Osteocyte (in vitro differentiated cells): ENCODE measurements at regions not wholly inside any gene's neighbourhood (a gene's known extent, or its start where the extent isn't known, plus 50 kb on each side); places are given as distances from the start of the nearest gene placed in this dataset.

Experiments used
- DNase-seq: peaks from one replicate; pipeline ENCODE4 v3.0.0; 2021; ENCODE audit warnings: mixed read lengths; ENCODE audit not compliant: unreplicated experiment; ENCODE audit errors: extremely low spot score
- H3K27ac Mint-ChIP-seq: one replicate; pipeline ENCODE4 v1.8.0; 2021; ENCODE audit warnings: mild to moderate bottlenecking, mixed read lengths; ENCODE audit not compliant: unreplicated experiment
- H3K27me3 Mint-ChIP-seq: one replicate; pipeline ENCODE4 v1.8.0; 2021; ENCODE audit warnings: mixed read lengths; ENCODE audit not compliant: unreplicated experiment
- H3K36me3 Mint-ChIP-seq: one replicate; pipeline ENCODE4 v1.8.0; 2021; ENCODE audit warnings: mixed read lengths; ENCODE audit not compliant: unreplicated experiment
- H3K4me1 Mint-ChIP-seq: one replicate; pipeline ENCODE4 v1.8.0; 2021; ENCODE audit warnings: mixed read lengths; ENCODE audit not compliant: unreplicated experiment
- H3K4me3 Mint-ChIP-seq: one replicate; pipeline ENCODE4 v1.8.0; 2021; ENCODE audit warnings: mild to moderate bottlenecking, moderate library complexity, mixed read lengths; ENCODE audit not compliant: unreplicated experiment
- H3K9me3 Mint-ChIP-seq: one replicate; pipeline ENCODE4 v1.8.0; 2021; ENCODE audit warnings: mixed read lengths; ENCODE audit not compliant: unreplicated experiment
- TF ChIP-seq, protein P1 (sequence below): fragments of 200-600 bp; sonication (generic); IDR thresholded peaks from 2 replicates; pipeline ENCODE4 v1.5.0; 2021; ENCODE audit warnings: antibody characterized with exemption, mild to moderate bottlenecking, moderate library complexity

DNA sequence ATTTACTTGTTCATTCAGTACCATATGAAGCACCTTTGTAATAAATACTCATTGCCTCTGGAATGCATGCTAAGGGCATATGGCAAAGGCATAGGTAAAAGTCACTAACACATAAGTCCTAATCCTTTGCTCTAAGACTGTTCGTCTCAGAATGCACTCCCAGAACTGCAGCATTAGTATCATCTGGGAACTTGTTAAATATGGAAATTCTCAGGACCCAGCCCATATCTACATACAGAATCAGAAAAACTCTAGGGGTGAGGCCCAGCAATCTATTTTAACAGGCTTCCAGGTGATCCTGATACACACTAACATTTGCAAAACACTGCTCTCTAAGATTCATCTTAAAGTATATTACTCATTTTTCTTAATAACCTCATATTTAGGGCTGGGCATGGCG, 113.8 kb upstream of the CDH6 start:
- TF ChIP-seq, protein P1, sequence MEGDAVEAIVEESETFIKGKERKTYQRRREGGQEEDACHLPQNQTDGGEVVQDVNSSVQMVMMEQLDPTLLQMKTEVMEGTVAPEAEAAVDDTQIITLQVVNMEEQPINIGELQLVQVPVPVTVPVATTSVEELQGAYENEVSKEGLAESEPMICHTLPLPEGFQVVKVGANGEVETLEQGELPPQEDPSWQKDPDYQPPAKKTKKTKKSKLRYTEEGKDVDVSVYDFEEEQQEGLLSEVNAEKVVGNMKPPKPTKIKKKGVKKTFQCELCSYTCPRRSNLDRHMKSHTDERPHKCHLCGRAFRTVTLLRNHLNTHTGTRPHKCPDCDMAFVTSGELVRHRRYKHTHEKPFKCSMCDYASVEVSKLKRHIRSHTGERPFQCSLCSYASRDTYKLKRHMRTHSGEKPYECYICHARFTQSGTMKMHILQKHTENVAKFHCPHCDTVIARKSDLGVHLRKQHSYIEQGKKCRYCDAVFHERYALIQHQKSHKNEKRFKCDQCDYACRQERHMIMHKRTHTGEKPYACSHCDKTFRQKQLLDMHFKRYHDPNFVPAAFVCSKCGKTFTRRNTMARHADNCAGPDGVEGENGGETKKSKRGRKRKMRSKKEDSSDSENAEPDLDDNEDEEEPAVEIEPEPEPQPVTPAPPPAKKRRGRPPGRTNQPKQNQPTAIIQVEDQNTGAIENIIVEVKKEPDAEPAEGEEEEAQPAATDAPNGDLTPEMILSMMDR, result no peak
- Mint-ChIP-seq H3K9me3 (peaks cover 6% of the 10 kb centered on the region), H3K36me3 (no peaks in the 10 kb centered on the region), H3K4me1 (no peaks in the 10 kb centered on the region), H3K27me3 (peaks cover 2% of the 10 kb centered on the region), H3K27ac (no peak overlapping the region), H3K4me3 (no peak overlapping the region)
- no peak for DNase-seq

DNA sequence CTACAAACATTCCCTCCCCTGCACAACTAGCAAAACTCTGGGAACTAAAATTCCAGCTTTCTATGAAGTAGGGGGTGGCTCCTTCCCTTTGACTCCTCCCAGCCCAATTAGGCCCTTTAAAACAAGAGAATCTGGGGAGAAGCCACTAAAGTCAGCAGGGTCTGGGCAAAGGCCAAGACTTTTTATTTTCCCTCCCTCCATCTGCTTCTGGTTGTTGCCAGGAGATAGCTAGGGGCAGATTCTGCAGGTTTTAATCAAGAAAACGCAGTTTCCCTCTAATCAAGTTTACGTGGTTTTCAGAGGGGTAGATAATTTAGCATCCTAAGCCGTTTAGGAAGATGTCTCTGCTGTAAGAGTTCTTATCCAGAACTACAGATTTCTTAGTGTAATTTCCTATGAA, 114.5 kb upstream of the CDH6 start:
- TF ChIP-seq, protein P1, result no peak
- Mint-ChIP-seq H3K4me3 (no peak overlapping the region), H3K36me3 (no peaks in the 10 kb centered on the region), H3K27me3 (peaks cover 2% of the 10 kb centered on the region), H3K9me3 (peaks cover 8% of the 10 kb centered on the region), H3K27ac (no peak overlapping the region), H3K4me1 (no peaks in the 10 kb centered on the region)
- no peak for DNase-seq

DNA sequence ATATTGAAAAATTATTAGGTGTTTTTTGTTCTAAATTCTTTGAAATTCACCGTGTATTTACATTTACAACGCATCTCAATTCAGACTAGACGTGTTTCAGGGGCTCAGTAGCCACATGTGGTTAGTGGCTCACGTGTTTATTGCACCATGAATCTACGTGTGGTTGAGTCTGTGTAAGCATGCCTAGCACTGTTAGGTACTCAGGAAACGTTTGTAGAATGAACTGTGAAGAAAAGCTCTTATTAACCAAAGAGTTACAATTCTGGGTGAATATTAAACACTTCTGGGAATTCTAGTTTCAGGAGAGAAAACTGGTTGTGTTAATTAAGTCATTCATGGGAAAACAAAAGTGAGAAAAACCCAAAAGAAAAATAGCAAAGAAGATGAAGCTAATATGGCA, 117.5 kb upstream of the CDH6 start:
- Mint-ChIP-seq H3K27ac (no peak overlapping the region), H3K4me3 (no peak overlapping the region), H3K27me3 (no peaks in the 10 kb centered on the region), H3K4me1 (no peaks in the 10 kb centered on the region), H3K36me3 (no peaks in the 10 kb centered on the region), H3K9me3 (peaks cover 8% of the 10 kb centered on the region)
- TF ChIP-seq, protein P1, result no peak
- DNase-seq, result no peak

DNA sequence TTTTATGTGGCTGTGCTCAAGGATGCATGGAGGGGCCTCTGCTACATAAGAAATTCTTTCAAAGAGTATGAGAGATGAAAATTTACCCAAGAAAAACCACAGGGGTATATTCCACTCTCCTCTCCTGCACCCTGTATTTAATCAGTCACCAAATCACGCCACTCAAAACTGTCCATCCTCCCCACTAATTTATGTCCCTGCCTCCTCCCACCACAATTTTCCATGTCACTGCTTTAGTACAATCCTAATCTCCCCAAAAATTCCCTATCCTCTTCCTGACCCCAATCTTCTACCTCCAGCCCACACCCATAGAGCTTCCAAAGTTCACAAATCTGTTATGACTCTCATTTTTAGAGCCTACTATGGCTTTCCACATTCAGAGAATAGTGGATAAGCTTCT, 125.2 kb upstream of the CDH6 start:
- no peaks in the 10 kb centered on the region for H3K36me3 Mint-ChIP-seq
- H3K4me1 Mint-ChIP-seq, result peaks cover 28% of the 10 kb centered on the region
- peaks cover 2% of the 10 kb centered on the region for H3K27me3 Mint-ChIP-seq
- no peak for DNase-seq
- TF ChIP-seq, protein P1, result no peak
- no peak overlapping the region for H3K4me3 Mint-ChIP-seq
- H3K27ac Mint-ChIP-seq, result no peak overlapping the region
- H3K9me3 Mint-ChIP-seq, result no peaks in the 10 kb centered on the region

DNA sequence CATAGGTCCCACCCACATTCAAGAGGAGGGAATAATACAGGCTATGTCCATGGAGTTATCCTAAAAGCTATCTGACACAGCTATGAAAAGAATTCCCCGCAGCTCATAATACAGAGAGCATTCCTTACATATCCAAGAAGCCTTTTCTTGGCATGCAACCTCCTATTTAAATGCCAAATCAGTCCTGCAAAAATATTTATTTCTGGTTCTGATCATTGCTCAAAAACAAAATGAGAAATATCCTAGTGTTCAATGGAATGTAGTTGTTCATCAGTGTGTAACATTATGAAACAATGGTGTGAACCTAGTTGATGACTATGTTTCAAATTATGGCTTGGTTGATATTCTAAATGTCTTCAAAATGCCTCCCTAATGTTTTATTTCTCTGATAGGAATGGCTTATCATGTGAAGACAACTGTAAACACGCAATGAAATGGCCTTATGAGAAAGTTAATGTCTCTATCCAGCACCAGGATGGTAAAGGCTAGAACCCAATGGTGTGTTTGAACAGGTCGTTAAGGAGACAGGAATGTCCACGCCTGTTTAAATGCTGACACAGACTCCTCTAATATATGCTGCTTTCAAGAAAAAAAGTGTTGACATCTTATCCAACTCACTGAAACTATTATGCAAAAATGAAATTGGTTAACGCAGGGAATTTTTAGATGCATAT, 126.7 kb upstream of the CDH6 start:
- H3K27ac Mint-ChIP-seq, result peak overlapping the region; percentile 33
- H3K4me1 Mint-ChIP-seq, result peaks cover 28% of the 10 kb centered on the region
- no peak overlapping the region for H3K4me3 Mint-ChIP-seq
- no peak for DNase-seq
- peaks cover 2% of the 10 kb centered on the region for H3K27me3 Mint-ChIP-seq
- no peaks in the 10 kb centered on the region for H3K36me3 Mint-ChIP-seq
- no peaks in the 10 kb centered on the region for H3K9me3 Mint-ChIP-seq
- TF ChIP-seq, protein P1, result no peak
